ENCODE measurements at regions not wholly inside any gene's neighbourhood (a gene's known extent, or its start where the extent isn't known, plus 50 kb on each side); places are given as distances from the start of the nearest gene placed in this dataset.

DNA sequence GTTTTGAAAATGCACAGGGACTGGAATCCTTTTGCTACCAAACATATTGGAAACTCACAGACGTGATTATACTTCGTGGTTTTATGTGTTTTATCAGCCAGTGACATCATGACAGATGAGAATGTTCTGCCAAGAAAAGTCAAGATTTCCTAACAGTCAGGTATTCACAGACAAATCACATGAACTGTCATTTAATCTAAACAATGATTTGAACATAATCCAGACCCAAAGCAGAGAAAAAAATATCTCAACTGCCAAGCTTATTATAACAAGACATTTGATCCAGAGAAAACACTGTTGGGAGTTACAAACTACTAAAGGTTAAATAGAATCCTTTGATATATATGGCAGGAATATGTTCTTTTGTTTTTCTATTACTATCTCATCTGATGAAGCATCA lies 635.9 kb upstream of the FRG1 start:
- Histone ChIP-seq H3K4me3 (ENCODE audit: low read length) (no peak overlapping the region), H3K27ac (ENCODE audit: low read depth, low read length) (no peak overlapping the region), H3K36me3 (ENCODE audit: control insufficient read depth in 2 of 3, insufficient read depth in 3 of 3, low read length in 3 of 3) (no peaks in the 10 kb centered on the region), H3K27me3 (ENCODE audit: control insufficient read depth in 2 of 2, insufficient read depth in 2 of 2, low read length in 2 of 2) (no peaks in the 10 kb centered on the region), H3K4me1 (ENCODE audit: control insufficient read depth in 2 of 2, insufficient read depth in 2 of 2, low read length in 2 of 2) (no peaks in the 10 kb centered on the region), H3K9me3 (ENCODE audit: control insufficient read depth in 2 of 3, low read length in 3 of 3) (no peaks in the 10 kb centered on the region)
- H3K27me3 Mint-ChIP-seq = peaks cover 0 to 8% (median 0%) of the 10 kb centered on the region in 5 donors
- no peak for ATAC-seq
- H3K36me3 Mint-ChIP-seq = no peaks in the 10 kb centered on the region
- intact Hi-C loops (cut with micrococcal nuclease) = no loop called here
- H3K9me3 Mint-ChIP-seq = peaks cover 0 to 5% (median 0%) of the 10 kb centered on the region in 11 donors
- no peak overlapping the region for H3K27ac Mint-ChIP-seq
- H3K4me1 Mint-ChIP-seq = no peaks in the 10 kb centered on the region
- POLR2A ChIA-PET = no interaction called here
- DNase-seq = no peak
- H3K4me3 Mint-ChIP-seq = no peak overlapping the region
- CTCF ChIA-PET = no interaction called here

DNA sequence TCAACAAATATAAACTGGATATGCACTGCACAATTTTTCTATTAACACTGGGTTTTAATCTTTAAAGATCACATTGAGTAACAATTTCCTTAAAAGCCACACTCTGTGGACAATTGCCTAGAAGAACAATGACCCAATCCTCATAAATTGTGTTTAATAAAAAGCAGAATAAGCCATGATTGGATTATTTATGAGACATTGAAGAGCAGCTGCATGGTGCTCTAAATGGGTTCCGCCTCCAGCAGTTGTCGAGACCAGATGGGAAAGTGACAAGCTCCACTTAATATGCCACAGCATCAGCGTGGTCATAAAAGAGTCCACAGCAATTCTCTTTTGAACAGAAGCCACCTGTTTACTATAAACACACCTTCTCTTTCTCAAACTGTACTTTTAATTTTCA lies 635.2 kb upstream of the FRG1 start:
- CTCF ChIA-PET = interaction anchor here (0.6 kb wide), 1 partner anchor 357 kb away, joined by 3 read pairs; no protein-coding TSS in a partner anchor
- ATAC-seq (no peak), DNase-seq (no peak)
- intact Hi-C loops (cut with micrococcal nuclease) = no loop called here
- Histone ChIP-seq H3K27ac (ENCODE audit: low read depth, low read length) (no peak overlapping the region), H3K9me3 (ENCODE audit: control insufficient read depth in 2 of 3, low read length in 3 of 3) (no peaks in the 10 kb centered on the region), H3K4me1 (ENCODE audit: control insufficient read depth in 2 of 2, insufficient read depth in 2 of 2, low read length in 2 of 2) (no peaks in the 10 kb centered on the region), H3K4me3 (ENCODE audit: low read length) (no peak overlapping the region), H3K27me3 (ENCODE audit: control insufficient read depth in 2 of 2, insufficient read depth in 2 of 2, low read length in 2 of 2) (no peaks in the 10 kb centered on the region), H3K36me3 (ENCODE audit: control insufficient read depth in 2 of 3, insufficient read depth in 3 of 3, low read length in 3 of 3) (no peaks in the 10 kb centered on the region)
- peaks cover 0 to 8% (median 0%) of the 10 kb centered on the region in 5 donors for H3K27me3 Mint-ChIP-seq
- no peak overlapping the region for H3K4me3 Mint-ChIP-seq
- no peaks in the 10 kb centered on the region for H3K36me3 Mint-ChIP-seq
- H3K9me3 Mint-ChIP-seq = peaks cover 0 to 5% (median 0%) of the 10 kb centered on the region in 11 donors
- H3K27ac Mint-ChIP-seq = no peak overlapping the region
- H3K4me1 Mint-ChIP-seq = no peaks in the 10 kb centered on the region
- POLR2A ChIA-PET = no interaction called here

DNA sequence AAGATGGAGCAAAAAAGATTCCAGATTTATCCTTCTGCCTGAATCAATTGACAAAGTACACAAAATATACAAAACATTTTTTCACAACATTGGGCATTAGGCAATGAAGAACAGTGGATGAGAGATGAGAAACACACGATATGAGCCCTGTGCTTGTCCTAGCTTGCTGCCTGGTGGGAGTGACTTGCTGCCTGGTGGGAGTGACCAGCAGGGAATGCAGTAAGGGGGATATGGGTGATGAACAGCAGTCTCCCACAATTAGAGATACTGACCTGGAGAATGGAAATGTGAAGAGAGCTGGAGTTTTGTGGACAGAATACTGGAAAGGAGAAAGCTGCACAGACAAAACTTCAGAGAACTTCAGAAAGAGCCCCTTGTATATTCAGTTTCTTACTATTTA lies 629.4 kb upstream of the FRG1 start:
- H3K4me1 ChIP-seq (ENCODE audit: control insufficient read depth in 2 of 2, insufficient read depth in 2 of 2, low read length in 2 of 2) = no peaks in the 10 kb centered on the region
- no peak overlapping the region for H3K4me3 ChIP-seq (ENCODE audit: low read length)
- no peaks in the 10 kb centered on the region for H3K27me3 Mint-ChIP-seq
- no peak overlapping the region for H3K27ac ChIP-seq (ENCODE audit: low read depth, low read length)
- peaks cover 0 to 11% (median 4%) of the 10 kb centered on the region in 11 donors for H3K9me3 Mint-ChIP-seq
- H3K36me3 ChIP-seq (ENCODE audit: control insufficient read depth in 2 of 3, insufficient read depth in 3 of 3, low read length in 3 of 3) = no peaks in the 10 kb centered on the region
- no peak overlapping the region for H3K27ac Mint-ChIP-seq
- H3K36me3 Mint-ChIP-seq = peaks cover 0 to 4% (median 0%) of the 10 kb centered on the region in 5 donors
- intact Hi-C loops (cut with micrococcal nuclease) = no loop called here
- no peaks in the 10 kb centered on the region for H3K27me3 ChIP-seq (ENCODE audit: control insufficient read depth in 2 of 2, insufficient read depth in 2 of 2, low read length in 2 of 2)
- no peak for DNase-seq
- no peaks in the 10 kb centered on the region for H3K4me1 Mint-ChIP-seq
- ChIA-PET POLR2A (no interaction called here), CTCF (no interaction called here)
- ATAC-seq = no peak
- no peak overlapping the region for H3K4me3 Mint-ChIP-seq
- no peaks in the 10 kb centered on the region for H3K9me3 ChIP-seq (ENCODE audit: control insufficient read depth in 2 of 3, low read length in 3 of 3)

DNA sequence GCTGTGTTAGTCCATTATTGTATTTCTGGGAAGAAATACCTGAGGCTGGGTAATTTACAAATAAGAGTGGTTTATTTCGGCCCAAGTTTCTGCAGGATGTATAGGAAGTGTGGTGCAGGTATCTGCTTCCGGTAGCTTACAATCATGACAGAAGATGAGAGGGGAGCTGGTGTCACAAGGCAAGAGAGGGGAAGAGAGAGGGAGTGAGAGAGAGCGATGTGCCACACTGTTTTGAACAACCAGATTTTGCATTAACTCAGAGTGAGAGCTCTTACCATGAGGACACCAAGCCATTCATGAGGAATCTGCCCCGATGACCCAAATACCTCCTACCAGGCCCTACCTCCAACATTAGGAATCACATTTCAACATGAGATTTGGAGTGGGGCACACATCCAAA lies 627.6 kb upstream of the FRG1 start:
- DNase-seq (no peak), ATAC-seq (no peak)
- CTCF ChIA-PET = no interaction called here
- no peaks in the 10 kb centered on the region for H3K4me1 Mint-ChIP-seq
- POLR2A ChIA-PET = no interaction called here
- H3K4me1 ChIP-seq (ENCODE audit: control insufficient read depth in 2 of 2, insufficient read depth in 2 of 2, low read length in 2 of 2) = no peaks in the 10 kb centered on the region
- H3K27ac Mint-ChIP-seq = no peak overlapping the region
- H3K27me3 Mint-ChIP-seq = no peaks in the 10 kb centered on the region
- peaks cover 0 to 11% (median 4%) of the 10 kb centered on the region in 11 donors for H3K9me3 Mint-ChIP-seq
- peaks cover 0 to 4% (median 0%) of the 10 kb centered on the region in 5 donors for H3K36me3 Mint-ChIP-seq
- no peak overlapping the region for H3K4me3 ChIP-seq (ENCODE audit: low read length)
- no peaks in the 10 kb centered on the region for H3K36me3 ChIP-seq (ENCODE audit: control insufficient read depth in 2 of 3, insufficient read depth in 3 of 3, low read length in 3 of 3)
- no peaks in the 10 kb centered on the region for H3K27me3 ChIP-seq (ENCODE audit: control insufficient read depth in 2 of 2, insufficient read depth in 2 of 2, low read length in 2 of 2)
- no peaks in the 10 kb centered on the region for H3K9me3 ChIP-seq (ENCODE audit: control insufficient read depth in 2 of 3, low read length in 3 of 3)
- intact Hi-C loops (cut with micrococcal nuclease) = no loop called here
- H3K27ac ChIP-seq (ENCODE audit: low read depth, low read length) = no peak overlapping the region
- H3K4me3 Mint-ChIP-seq = no peak overlapping the region

DNA sequence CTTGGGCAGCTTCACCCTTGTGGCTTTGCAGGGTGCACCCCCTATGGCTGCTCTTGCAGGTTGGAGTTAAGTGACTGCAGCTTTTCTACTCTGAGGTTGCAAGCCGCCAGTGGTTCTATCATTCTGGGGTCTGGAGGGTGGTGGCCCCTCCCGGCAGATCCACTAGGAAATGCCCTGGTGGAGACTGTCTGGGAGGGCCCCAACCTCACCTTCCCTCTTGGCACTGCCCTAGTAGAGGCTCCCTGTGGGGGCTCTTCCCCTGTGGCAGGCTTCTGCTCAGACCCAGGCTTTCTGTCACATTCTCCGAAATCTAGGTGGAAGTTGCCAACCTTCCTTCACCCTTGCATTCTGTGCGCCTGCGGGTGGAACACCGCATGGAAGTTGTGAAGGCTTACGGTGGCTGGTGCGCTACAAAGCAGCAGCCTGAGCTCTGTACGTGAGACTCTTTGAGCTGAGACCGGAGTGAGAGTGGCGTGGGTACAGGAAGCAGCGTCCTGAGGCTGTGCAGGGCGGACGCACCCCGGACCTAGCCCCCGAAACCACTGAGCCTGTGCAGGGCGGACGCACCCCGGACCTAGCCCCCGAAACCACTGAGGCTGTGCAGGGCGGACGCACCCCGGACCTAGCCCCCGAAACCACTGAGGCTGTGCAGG lies 626.7 kb upstream of the FRG1 start:
- H3K4me1 ChIP-seq (ENCODE audit: control insufficient read depth in 2 of 2, insufficient read depth in 2 of 2, low read length in 2 of 2) = no peaks in the 10 kb centered on the region
- intact Hi-C loops (cut with micrococcal nuclease) = no loop called here
- ChIA-PET CTCF (no interaction called here), POLR2A (no interaction called here)
- no peak for DNase-seq
- Mint-ChIP-seq H3K27ac (no peak overlapping the region), H3K9me3 (peaks cover 2 to 16% (median 5%) of the 10 kb centered on the region in 11 donors), H3K4me3 (no peak overlapping the region), H3K27me3 (no peaks in the 10 kb centered on the region), H3K4me1 (no peaks in the 10 kb centered on the region), H3K36me3 (peaks cover 0 to 4% (median 0%) of the 10 kb centered on the region in 5 donors)
- no peak for ATAC-seq
- no peaks in the 10 kb centered on the region for H3K36me3 ChIP-seq (ENCODE audit: control insufficient read depth in 2 of 3, insufficient read depth in 3 of 3, low read length in 3 of 3)
- H3K27ac ChIP-seq (ENCODE audit: low read depth, low read length) = no peak overlapping the region
- H3K27me3 ChIP-seq (ENCODE audit: control insufficient read depth in 2 of 2, insufficient read depth in 2 of 2, low read length in 2 of 2) = no peaks in the 10 kb centered on the region
- H3K9me3 ChIP-seq (ENCODE audit: control insufficient read depth in 2 of 3, low read length in 3 of 3) = no peaks in the 10 kb centered on the region
- no peak overlapping the region for H3K4me3 ChIP-seq (ENCODE audit: low read length)

DNA sequence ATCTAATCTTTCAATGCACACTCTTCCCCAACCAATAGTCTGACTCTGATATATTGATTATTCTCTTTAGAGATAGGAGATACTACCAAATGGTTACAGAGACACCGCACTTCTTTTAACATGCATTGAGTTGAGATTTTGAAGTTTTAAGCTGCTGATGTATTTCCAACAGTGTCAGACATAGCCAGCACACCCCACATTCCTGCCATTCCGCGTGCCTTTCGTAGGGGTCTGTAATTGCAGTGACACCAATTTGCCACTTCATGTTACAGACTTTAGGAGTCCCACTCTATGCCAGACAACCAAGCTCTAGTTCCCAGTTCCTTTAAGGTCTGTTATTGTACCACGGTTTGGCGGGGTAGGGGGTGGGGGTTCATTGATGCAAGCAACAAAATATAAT lies 618.2 kb upstream of the FRG1 start:
- intact Hi-C loops (cut with micrococcal nuclease) = no loop called here
- POLR2A ChIA-PET = no interaction called here
- Histone ChIP-seq H3K4me1 (ENCODE audit: control insufficient read depth in 2 of 2, insufficient read depth in 2 of 2, low read length in 2 of 2) (no peaks in the 10 kb centered on the region), H3K36me3 (ENCODE audit: control insufficient read depth in 2 of 3, insufficient read depth in 3 of 3, low read length in 3 of 3) (no peaks in the 10 kb centered on the region), H3K27ac (ENCODE audit: low read depth, low read length) (no peak overlapping the region), H3K9me3 (ENCODE audit: control insufficient read depth in 2 of 3, low read length in 3 of 3) (no peaks in the 10 kb centered on the region), H3K4me3 (ENCODE audit: low read length) (no peak overlapping the region), H3K27me3 (ENCODE audit: control insufficient read depth in 2 of 2, insufficient read depth in 2 of 2, low read length in 2 of 2) (no peaks in the 10 kb centered on the region)
- ATAC-seq (no peak), DNase-seq (no peak)
- Mint-ChIP-seq H3K36me3 (no peaks in the 10 kb centered on the region), H3K27me3 (no peaks in the 10 kb centered on the region), H3K4me3 (no peak overlapping the region), H3K4me1 (no peaks in the 10 kb centered on the region), H3K9me3 (peaks cover 0 to 19% (median 4%) of the 10 kb centered on the region in 11 donors), H3K27ac (no peak overlapping the region)
- CTCF ChIA-PET = no interaction called here

DNA sequence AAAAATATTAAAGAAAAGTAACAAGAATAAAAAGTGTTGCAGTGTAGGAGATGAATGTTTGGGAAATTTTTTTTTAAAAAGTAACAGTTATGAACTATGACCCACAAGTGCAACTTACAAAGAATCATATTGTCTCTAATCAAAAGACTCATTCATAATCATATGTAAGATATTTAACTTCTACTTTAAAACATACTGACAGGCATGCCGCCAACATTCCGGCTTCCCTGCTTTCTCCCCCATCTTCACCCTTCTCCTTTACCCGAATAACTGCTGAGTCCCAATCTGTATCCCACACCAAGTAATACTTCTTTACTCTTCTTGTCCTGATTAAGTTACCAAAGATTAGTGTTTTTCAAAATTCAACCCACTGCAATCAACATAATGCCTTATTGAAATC lies 598.8 kb upstream of the FRG1 start:
- H3K36me3 Mint-ChIP-seq = no peaks in the 10 kb centered on the region
- intact Hi-C loops (cut with micrococcal nuclease) = no loop called here
- no peak for ATAC-seq
- Histone ChIP-seq H3K36me3 (ENCODE audit: control insufficient read depth in 2 of 3, insufficient read depth in 3 of 3, low read length in 3 of 3) (no peaks in the 10 kb centered on the region), H3K4me3 (ENCODE audit: low read length) (no peak overlapping the region), H3K4me1 (ENCODE audit: control insufficient read depth in 2 of 2, insufficient read depth in 2 of 2, low read length in 2 of 2) (no peaks in the 10 kb centered on the region), H3K27ac (ENCODE audit: low read depth, low read length) (no peak overlapping the region), H3K9me3 (ENCODE audit: control insufficient read depth in 2 of 3, low read length in 3 of 3) (no peaks in the 10 kb centered on the region), H3K27me3 (ENCODE audit: control insufficient read depth in 2 of 2, insufficient read depth in 2 of 2, low read length in 2 of 2) (no peaks in the 10 kb centered on the region)
- no peaks in the 10 kb centered on the region for H3K4me1 Mint-ChIP-seq
- DNase-seq = no peak
- peaks cover 1 to 29% (median 9%) of the 10 kb centered on the region in 11 donors for H3K9me3 Mint-ChIP-seq
- ChIA-PET POLR2A (no interaction called here), CTCF (no interaction called here)
- H3K4me3 Mint-ChIP-seq = no peak overlapping the region
- no peak overlapping the region for H3K27ac Mint-ChIP-seq
- no peaks in the 10 kb centered on the region for H3K27me3 Mint-ChIP-seq
